LNCAP (cell line): ENCODE measurements at regions not wholly inside any gene's neighbourhood (a gene's known extent, or its start where the extent isn't known, plus 50 kb on each side); places are given as distances from the start of the nearest gene placed in this dataset.

Source experiments
- TF ChIP-seq, protein P1 (sequence below): fragments of 450-650 bp; IDR thresholded peaks from 2 replicates; pipeline ENCODE4 v1.5.1; 2017; ENCODE audit warnings: mild to moderate bottlenecking

DNA sequence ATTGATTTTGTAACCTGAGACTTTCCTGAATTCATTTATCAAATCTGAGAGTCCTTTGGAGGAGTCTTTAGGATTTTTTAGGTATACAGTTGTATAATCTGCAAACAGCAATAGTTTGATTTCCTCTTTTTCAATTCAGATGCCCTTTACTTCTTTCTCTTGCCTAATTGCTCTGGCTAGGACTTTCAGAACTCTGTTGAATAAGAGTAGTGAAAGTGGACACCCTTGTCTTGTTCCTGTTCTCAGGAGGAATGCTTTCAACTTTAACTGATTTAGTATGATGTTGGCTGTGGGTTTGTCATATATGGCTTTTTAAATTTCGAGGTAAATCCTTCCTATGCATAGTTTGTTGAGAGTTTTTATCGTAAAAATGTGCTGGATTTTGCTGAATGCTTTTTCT lies 227.4 kb downstream of the CSNK2A3 start:
- TF ChIP-seq, protein P1, sequence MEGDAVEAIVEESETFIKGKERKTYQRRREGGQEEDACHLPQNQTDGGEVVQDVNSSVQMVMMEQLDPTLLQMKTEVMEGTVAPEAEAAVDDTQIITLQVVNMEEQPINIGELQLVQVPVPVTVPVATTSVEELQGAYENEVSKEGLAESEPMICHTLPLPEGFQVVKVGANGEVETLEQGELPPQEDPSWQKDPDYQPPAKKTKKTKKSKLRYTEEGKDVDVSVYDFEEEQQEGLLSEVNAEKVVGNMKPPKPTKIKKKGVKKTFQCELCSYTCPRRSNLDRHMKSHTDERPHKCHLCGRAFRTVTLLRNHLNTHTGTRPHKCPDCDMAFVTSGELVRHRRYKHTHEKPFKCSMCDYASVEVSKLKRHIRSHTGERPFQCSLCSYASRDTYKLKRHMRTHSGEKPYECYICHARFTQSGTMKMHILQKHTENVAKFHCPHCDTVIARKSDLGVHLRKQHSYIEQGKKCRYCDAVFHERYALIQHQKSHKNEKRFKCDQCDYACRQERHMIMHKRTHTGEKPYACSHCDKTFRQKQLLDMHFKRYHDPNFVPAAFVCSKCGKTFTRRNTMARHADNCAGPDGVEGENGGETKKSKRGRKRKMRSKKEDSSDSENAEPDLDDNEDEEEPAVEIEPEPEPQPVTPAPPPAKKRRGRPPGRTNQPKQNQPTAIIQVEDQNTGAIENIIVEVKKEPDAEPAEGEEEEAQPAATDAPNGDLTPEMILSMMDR = no peak

DNA sequence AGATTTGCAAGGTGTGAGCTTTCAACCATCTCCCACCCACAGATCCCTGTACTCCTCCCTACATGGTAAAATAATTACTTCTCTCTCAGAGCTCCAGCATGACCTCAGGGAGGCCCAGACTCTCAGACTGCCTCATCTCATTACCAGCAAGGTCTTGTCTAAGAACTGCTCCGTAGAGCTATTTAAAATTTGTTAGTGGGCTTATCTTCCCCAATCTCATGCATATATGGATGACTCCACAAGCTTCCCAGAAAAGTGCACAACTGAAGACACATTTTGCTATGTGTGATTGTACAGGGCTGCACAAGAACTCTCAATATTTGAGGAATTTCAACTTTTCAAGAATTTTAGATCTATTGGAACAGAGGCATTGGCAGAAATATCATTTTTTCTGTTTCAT lies 230.3 kb downstream of the CSNK2A3 start:
- TF ChIP-seq, protein P1 = no peak

DNA sequence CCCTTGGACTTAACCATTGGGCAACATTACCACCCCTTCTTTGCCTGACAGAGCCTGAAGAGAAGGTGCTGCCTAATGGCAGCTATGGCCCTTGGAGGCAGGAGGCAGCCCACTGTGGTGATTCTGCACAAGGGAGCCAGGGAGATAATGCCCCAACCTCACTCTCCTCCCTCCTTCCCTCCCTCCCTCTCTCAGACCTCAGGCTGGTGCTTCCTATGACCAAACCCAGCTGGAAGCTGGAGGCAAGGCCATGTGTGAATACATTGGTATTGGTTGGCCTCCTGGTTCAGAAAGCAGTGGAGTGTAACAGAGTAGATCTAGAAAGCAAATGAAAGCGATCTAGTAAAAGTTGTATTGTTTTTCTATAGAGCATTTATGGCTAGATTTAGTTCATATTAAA lies 233.1 kb downstream of the CSNK2A3 start:
- TF ChIP-seq, protein P1 = no peak

DNA sequence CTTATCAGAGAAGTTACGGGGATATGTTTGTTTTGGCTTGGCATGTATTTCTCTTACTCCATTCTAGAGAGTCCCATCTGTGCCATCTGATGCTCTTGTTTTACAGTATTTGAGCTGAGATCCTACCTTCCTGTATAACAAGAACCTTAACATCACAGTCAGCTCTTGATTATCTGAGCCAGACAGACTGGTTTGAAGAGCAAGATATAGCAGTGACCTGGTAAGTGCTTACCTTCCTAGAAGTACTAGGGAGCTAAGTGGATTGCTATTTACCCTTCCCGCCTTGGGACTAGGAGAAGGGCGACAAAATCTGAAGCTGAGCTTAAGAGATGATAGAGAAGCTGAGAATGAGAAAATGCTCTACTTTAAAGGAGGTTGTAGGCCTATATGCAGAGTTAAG lies 235.3 kb downstream of the CSNK2A3 start:
- TF ChIP-seq, protein P1 = no peak

DNA sequence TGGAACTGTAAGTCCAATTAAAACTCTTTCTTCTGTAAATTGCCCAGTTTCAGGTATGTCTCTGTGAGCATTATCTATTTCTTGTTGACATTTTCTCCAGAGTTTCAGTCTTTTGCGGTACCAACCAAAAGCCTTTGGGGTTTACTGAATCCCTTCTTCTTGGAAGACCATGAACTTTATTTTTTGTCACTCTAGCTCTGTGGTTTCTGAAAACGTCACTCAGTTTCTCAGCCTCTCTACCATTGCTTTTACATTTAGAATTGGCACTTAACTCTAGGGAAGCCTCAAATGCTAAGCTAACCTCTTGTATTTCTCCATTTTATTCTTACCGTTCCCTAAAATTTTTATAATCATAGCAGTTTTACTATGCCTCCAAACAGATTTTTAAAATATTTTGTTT lies 237.6 kb downstream of the CSNK2A3 start:
- TF ChIP-seq, protein P1 = no peak

DNA sequence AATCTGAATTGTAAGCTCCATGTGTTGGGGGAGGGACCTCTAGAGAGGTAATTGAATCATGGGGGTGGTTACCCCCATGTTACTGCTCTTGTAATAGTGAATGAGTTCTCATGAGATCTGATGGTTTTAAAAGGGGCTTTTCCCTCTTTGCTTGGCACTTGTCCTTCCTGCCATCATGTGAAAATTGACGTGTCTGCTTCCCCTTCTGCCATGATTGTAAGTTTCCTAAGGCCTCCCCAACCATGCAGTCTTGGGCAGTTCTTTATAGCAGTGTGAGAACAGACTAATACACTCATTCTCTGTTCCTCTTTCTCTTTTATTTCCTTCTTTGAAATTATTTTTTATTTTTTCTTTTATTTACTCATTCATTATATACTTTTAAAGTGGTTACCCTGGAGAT lies 239.4 kb downstream of the CSNK2A3 start:
- TF ChIP-seq, protein P1 = no peak

DNA sequence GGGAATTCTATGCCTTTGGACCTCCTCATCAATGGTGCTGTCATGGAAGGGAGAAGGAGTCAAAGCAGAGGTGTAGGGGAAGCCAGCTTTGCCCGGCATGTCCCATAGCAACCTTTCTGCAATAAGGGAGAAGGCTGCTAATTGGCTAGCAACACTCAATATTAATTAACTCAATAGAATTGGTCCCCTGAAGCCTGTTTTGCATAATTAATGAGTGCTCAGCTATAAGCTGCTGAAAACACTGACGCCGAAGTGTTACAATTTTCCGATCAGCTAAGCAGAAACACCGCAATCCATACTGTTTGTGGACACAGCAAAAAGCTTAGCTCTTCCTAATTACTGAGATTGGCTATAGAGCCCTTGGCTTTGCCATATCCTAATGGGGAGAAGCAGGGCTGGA lies 245.0 kb downstream of the CSNK2A3 start:
- TF ChIP-seq, protein P1 = no peak

DNA sequence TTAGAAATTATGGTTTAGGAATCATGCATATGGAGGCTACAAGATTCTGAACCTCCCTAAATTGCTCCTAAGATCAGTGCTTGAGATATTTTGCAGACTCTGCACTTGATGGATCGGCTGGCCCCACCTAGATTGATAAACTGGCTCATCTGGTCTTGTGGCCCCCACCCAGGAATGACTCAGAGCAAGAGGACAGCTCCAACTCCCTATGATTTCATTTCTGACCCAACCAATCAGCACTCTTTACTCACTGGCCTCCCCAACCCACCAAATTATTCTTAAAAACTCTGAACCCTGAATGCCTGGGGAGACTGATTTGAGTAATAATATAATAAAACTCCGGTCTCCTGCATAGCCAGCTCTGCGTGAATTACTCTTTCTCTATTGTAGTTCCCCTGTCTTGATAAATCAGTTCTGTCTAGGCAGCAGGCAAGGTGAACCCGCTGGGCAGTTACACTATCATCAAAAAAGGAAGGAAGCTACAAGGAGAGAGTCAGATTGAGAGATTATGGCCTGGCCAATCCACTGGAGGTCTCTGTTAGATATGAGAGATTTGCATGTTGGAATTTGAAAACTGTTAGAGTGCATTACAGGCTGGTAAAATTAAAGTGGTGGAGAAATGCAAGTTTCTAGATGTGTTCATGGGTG lies 245.8 kb downstream of the CSNK2A3 start:
- TF ChIP-seq, protein P1 = no peak
